ENCODE measurements at regions not wholly inside any gene's neighbourhood (a gene's known extent, or its start where the extent isn't known, plus 50 kb on each side); places are given as distances from the start of the nearest gene placed in this dataset.

DNA sequence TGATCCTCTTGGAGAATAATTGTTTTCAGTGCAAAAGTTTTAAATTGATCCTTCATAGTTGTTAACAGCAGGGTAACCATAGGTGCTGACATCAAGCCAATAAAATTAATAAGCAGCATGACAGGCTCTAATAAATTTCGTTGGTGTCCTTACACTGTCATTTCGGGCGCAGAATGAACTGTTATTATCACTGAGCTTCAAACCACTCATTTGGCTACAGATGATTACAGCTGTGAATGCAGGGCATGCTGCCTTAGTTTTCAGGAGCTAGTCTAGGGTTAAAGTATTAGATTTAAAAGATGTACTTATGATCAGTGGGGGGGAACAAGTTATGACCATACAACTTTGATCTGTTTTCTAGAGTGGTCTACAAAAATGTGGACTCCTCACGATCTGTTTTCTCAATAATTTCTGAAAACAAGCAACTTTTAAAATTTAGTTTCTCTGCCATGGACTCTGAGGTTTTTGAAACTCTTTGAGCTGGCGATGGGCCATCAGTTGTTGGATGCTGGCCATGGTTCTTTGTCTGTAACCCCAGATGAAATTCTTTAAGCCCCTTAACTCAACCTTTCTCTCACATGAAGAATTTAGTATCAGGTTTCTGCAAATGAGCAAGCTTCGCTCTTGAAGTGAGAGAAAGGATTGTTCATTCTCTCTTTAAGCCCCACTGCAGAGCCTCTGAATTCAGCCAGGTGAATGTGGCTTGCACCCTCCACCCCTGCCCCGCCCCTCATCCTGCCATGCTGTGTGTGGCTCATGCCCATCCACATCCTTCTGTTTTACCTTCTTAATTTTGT is 99.1 kb upstream of the MTHFD1L start:
- Histone ChIP-seq H3K4me1 (peaks cover 0 to 7% (median 0%) of the 10 kb centered on the region in 3 donors), H3K36me3 (no peaks in the 10 kb centered on the region), H3K9me3 (no peaks in the 10 kb centered on the region), H3K27me3 (no peaks in the 10 kb centered on the region), H3K4me3 (no peak overlapping the region), H3K27ac (no peak overlapping the region)
- TF ChIP-seq POLR2A (IDR thresholded peaks at IDR 0.05) (no peak), POLR2AphosphoS5 (IDR thresholded peaks at IDR 0.05) (no peak), EP300 (IDR thresholded peaks at IDR 0.05) (no peak)
- TF ChIP-seq, protein P1, sequence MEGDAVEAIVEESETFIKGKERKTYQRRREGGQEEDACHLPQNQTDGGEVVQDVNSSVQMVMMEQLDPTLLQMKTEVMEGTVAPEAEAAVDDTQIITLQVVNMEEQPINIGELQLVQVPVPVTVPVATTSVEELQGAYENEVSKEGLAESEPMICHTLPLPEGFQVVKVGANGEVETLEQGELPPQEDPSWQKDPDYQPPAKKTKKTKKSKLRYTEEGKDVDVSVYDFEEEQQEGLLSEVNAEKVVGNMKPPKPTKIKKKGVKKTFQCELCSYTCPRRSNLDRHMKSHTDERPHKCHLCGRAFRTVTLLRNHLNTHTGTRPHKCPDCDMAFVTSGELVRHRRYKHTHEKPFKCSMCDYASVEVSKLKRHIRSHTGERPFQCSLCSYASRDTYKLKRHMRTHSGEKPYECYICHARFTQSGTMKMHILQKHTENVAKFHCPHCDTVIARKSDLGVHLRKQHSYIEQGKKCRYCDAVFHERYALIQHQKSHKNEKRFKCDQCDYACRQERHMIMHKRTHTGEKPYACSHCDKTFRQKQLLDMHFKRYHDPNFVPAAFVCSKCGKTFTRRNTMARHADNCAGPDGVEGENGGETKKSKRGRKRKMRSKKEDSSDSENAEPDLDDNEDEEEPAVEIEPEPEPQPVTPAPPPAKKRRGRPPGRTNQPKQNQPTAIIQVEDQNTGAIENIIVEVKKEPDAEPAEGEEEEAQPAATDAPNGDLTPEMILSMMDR (IDR thresholded peaks at IDR 0.05) = no peak
- no peak for ATAC-seq
- 63 to 70% methylated on average over 6 to 7 of the region's 7 CpGs for WGBS, 2 donors (ENCODE audit: low coverage in 1 of 2)

DNA sequence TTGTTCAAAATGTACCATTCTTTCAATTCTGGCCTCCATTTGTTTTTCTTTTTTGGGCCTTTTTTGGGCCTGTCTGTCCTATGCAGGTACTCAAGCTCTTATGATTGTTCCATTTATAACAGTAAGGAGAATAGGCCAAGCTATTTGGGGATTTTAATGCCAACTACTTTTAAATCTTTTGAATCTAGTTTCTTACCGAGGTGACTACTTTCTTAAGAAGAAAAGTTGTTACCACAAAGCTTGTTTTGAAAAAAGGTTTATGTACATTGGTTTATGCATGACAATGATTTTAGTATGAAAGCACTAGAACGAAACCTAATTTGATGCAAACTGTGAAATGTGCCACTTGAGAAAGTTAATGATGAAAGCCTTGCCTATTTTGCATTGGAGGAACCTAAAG is 98.3 kb upstream of the MTHFD1L start:
- Histone ChIP-seq H3K36me3 (no peaks in the 10 kb centered on the region), H3K27ac (no peak overlapping the region), H3K4me3 (no peak overlapping the region), H3K4me1 (peaks cover 0 to 7% (median 0%) of the 10 kb centered on the region in 3 donors), H3K9me3 (no peaks in the 10 kb centered on the region), H3K27me3 (no peaks in the 10 kb centered on the region)
- ATAC-seq = no peak
- no peak for TF ChIP-seq POLR2A (IDR thresholded peaks at IDR 0.05)
- TF ChIP-seq, protein P1 (IDR thresholded peaks at IDR 0.05) = no peak
- TF ChIP-seq POLR2AphosphoS5 (IDR thresholded peaks at IDR 0.05) = no peak
- TF ChIP-seq EP300 (IDR thresholded peaks at IDR 0.05) = no peak
- 48 to 68% methylated on average over 2 of the region's 2 CpGs for WGBS, 2 donors (ENCODE audit: low coverage in 1 of 2)

DNA sequence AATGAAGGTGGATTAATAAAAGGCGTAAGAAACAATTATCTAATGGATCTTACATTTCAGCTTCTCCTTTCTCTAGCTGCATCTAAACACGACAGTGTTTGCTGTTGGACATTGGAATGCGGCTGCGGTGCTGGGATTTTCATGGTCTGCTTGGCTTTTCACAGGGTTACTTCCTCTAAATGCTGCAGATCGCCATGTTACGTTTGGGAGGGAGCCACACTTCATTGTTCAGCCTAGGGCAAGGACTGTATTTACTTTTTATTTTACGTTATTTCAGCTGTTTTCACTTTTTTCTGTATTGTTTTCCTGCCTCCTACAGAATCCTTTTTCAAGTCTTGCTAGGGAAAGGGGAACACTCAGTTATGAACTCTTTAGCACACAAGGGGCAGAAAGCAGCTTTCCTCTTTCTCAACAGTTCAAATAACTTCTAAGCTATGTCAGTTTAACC is 97.9 kb upstream of the MTHFD1L start:
- WGBS, 2 donors (ENCODE audit: low coverage in 1 of 2) = 54 to 55% methylated on average over 7 of the region's 7 CpGs
- Histone ChIP-seq H3K27me3 (no peaks in the 10 kb centered on the region), H3K9me3 (no peaks in the 10 kb centered on the region), H3K4me1 (peaks cover 0 to 7% (median 0%) of the 10 kb centered on the region in 3 donors), H3K36me3 (no peaks in the 10 kb centered on the region), H3K27ac (peak overlapping the region in 1 of 4 donors; percentile 41), H3K4me3 (no peak overlapping the region)
- no peak for TF ChIP-seq POLR2A (IDR thresholded peaks at IDR 0.05)
- TF ChIP-seq POLR2AphosphoS5 (IDR thresholded peaks at IDR 0.05) = no peak
- no peak for TF ChIP-seq EP300 (IDR thresholded peaks at IDR 0.05)
- TF ChIP-seq, protein P1 (IDR thresholded peaks at IDR 0.05) = no peak
- no peak for ATAC-seq

DNA sequence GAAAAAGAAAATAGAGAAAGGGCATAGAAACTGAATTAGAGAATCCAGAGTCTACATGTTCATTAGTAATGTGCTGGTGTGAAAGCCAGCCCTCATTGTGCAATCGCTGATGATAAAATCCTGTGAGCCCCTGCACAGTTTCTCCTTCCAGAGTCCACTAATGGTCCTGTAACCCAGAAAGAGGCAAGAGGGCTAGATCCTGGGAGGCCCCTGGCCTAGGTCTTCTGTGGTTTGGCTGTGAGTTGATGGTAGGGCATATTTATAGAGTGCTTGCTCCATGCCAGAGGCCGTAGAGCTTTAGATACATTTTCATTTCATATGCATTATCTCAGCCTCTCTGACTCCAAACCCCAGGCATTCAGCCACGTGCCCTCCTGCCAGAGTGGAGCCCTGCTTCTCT is 94.9 kb upstream of the MTHFD1L start:
- 79 to 91% methylated on average over 2 to 3 of the region's 3 CpGs for WGBS, 2 donors (ENCODE audit: low coverage in 1 of 2)
- TF ChIP-seq POLR2AphosphoS5 (IDR thresholded peaks at IDR 0.05) (no peak), POLR2A (IDR thresholded peaks at IDR 0.05) (no peak), EP300 (IDR thresholded peaks at IDR 0.05) (no peak)
- TF ChIP-seq, protein P1 (IDR thresholded peaks at IDR 0.05) = no peak
- Histone ChIP-seq H3K4me3 (no peak overlapping the region), H3K27ac (no peak overlapping the region), H3K27me3 (no peaks in the 10 kb centered on the region), H3K36me3 (no peaks in the 10 kb centered on the region), H3K9me3 (peaks cover 0 to 15% (median 0%) of the 10 kb centered on the region in 3 donors), H3K4me1 (peaks cover 0 to 7% (median 0%) of the 10 kb centered on the region in 3 donors)
- no peak for ATAC-seq

DNA sequence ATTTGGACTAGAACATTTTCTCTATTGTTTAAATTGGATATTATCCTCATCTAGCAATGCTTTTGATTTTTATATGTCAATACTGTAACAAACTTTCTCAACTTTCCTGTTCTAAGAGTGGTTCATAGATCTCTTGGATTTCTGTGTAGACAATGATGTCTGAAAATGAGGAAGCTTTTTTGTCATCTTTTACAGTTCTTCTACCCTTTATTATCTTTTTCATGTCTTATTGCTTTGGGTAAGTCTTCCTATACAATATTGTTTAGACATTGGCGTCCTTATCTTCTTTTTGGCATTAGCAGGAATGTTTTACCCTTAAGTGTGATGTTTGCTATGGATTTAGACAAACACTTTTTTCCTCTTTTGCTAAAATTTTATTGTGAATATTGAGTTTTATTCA is 91.5 kb upstream of the MTHFD1L start:
- Histone ChIP-seq H3K4me1 (no peaks in the 10 kb centered on the region), H3K9me3 (peaks cover 0 to 15% (median 0%) of the 10 kb centered on the region in 3 donors), H3K27me3 (no peaks in the 10 kb centered on the region), H3K36me3 (no peaks in the 10 kb centered on the region), H3K4me3 (no peak overlapping the region), H3K27ac (no peak overlapping the region)
- 43 to 64% methylated on average over 1 of the region's 1 CpG for WGBS, 2 donors (ENCODE audit: low coverage in 1 of 2)
- ATAC-seq = no peak
- TF ChIP-seq, protein P1 (IDR thresholded peaks at IDR 0.05) = no peak
- TF ChIP-seq POLR2A (IDR thresholded peaks at IDR 0.05) = no peak
- no peak for TF ChIP-seq EP300 (IDR thresholded peaks at IDR 0.05)
- no peak for TF ChIP-seq POLR2AphosphoS5 (IDR thresholded peaks at IDR 0.05)

Data from gastroesophageal sphincter (tissue), 4 donors.